Putamen (tissue), 1 donor: ENCODE measurements at regions not wholly inside any gene's neighbourhood (a gene's known extent, or its start where the extent isn't known, plus 50 kb on each side); places are given as distances from the start of the nearest gene placed in this dataset.

Experiments used
- DNase-seq: peaks from one replicate; pipeline ENCODE4 v3.0.0-alpha.2; 2016; ENCODE audit warnings: low spot score

DNA sequence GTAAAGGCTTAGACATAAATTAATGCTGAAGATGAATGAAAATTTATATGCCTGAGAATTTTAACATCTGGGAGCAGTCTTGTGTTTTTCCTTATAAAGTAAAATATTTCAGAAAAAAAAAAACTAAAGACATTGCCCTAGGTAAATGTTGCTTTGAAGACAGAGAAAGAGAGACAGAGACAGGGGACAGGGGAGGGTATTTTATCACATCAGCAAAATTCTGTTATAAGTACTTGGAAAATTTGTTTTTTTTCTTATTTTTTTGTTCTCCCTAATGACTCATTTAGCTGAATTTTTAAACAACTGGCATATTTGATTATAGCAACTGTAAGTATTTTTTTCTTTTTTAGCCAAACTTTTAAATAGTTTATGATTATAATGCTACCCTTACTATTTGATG lies 1540.6 kb upstream of the GBE1 start:
- DNase-seq: no peak

- no peak for DNase-seq
Observed at GRCh38 chr3:83317605-83318004, 1556.2 kb upstream of the GBE1 start.

DNA sequence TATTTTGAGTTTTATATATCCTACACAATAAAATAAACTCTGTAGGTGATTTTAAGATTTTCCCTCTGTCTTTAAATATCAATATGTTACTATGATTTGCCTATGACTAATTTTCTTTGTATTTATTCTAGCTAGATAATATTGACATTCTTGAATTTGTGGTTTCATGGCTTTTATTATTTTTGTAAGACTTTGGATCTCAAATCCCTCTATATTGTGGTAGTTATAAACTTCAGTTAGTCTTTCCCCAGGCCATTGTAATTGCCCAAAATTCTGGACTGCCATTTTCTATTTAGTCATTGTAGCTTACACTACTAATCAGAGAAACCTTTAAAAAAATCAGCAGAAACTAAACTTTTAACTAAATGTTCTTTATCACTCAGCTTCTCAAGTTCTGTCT lies 1559.3 kb upstream of the GBE1 start:
- no peak for DNase-seq

DNA sequence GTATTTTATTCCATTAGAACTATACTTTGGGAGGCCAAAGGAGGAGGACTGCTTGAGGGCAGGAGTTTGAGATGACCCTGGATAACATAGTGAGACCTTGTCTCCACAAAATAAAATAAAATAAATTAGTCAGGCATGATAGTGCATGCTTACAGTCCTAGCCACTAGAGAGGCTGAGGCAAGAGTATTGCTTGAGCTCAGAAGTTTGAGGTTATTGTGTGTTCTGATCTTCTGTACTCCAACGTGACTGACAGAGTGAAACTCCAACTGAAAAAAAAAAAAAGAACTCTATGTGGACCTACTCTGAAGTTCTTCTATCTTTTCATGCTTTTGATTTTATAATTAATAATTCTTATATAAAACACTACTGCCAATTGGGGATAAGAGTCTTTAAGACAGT lies 1560.0 kb upstream of the GBE1 start:
- no peak for DNase-seq

GRCh38 chr3:83321891-83322290 lies 1560.4 kb upstream of the GBE1 start:
- DNase-seq: no peak

DNA sequence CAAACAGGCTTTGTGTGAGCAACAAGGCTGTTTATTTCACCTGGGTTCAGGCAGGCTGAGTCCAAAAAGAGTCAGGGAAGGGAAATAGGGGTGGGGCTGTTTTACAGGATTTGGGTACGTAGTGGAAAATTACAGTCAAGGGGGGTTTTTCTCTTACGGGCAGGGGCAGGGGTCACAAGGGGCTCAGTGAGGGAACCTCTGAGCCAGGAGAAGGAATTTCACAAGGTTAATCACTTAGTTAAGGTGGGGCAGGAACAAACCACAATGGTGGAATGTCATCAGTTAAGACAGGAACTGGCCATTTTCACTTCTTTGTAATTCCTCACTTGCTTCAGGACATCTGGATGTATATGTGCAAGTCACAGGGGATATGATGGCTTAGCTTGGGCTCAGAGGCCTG lies 1592.8 kb upstream of the GBE1 start:
- DNase-seq: no peak

GRCh38 chr3:83393276-83393675 lies 1565.5 kb upstream of the CADM2 start:
- no peak for DNase-seq

- DNase-seq: no peak
Observed at GRCh38 chr3:83403927-83404326, 1554.9 kb upstream of the CADM2 start.

GRCh38 chr3:83426300-83426699 lies 1532.5 kb upstream of the CADM2 start:
- DNase-seq: no peak

GRCh38 chr3:83434880-83435587 lies 1523.8 kb upstream of the CADM2 start:
- DNase-seq: no peak

DNA sequence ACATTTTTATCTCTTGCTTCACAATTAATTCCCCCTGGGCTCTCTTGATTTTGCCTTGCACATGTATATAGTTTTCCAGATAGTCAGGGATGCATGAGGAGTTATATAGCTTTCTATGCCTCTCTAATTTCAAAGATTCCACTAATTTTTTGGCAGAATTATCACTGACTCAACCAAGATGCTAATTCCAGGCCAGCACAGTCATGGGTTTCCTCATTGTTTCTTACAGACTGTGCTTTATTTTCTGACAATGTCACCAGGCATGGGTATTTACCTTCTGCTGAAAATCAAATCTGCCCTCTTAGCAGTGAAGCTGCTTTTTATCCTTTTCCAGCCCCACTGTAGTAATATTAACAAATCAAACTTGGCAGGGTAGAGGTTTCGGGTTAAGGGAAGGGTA lies 1520.6 kb upstream of the CADM2 start:
- no peak for DNase-seq

GRCh38 chr3:83453056-83453455 lies 1505.7 kb upstream of the CADM2 start:
- no peak for DNase-seq

DNA sequence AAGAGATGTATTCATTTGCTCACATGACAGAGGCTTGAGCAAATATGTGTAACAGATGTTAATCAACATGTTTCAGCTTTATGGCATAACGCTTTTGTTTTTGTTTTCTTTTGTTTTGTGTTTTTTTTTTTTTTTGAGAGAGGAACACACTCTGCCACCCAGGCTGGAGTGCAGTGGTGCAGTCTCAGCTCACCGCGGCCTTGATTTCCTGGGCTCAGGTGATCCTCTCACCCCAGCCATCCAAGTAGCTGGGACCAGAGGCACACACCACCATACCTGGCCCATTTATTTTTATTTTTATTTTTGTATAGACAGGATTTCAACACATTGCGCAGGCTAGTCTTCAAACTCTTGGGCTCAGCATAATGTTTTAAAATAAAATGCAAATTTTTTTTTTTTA lies 1504.4 kb upstream of the CADM2 start:
- no peak for DNase-seq

DNA sequence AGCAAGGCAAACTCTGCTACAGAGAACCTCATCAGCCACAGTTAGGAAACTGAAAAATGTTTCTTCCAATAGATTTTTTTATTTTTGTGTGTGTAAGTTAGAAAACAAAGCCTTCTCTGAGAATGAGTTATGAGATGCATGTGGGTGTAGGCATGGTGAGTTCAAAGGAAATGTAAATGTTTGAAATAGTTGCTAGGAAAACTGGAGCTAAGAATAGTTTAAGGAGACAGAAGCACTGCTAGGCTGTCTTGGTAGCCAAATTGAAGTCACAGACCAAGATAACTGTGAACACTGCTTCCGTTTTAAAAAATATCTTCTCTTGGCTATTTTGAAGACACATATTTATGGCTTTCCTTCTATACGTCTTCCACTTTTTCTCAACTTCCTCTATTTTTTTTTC lies 1501.2 kb upstream of the CADM2 start:
- no peak for DNase-seq

DNA sequence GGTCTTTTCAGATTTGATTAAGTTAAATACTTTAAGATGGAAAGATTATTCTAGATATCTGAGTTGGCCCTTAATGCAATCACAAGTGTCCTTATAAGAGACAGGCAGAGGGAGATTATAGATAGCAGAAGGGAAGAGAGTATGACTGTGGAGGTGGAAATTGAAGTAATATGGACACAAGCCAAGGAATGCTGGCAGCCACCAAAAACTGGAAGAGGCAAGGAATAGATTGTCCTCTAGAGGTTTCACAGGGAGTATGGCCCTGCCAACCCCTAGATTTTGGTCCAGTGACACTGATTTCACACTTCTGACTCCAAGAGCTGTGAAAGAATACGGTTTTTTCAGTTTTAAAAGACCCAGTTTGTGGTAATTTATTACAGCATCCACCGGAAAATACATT lies 1498.7 kb upstream of the CADM2 start:
- no peak for DNase-seq

- no peak for DNase-seq
Observed at GRCh38 chr3:83461411-83461810, 1497.4 kb upstream of the CADM2 start.

DNA sequence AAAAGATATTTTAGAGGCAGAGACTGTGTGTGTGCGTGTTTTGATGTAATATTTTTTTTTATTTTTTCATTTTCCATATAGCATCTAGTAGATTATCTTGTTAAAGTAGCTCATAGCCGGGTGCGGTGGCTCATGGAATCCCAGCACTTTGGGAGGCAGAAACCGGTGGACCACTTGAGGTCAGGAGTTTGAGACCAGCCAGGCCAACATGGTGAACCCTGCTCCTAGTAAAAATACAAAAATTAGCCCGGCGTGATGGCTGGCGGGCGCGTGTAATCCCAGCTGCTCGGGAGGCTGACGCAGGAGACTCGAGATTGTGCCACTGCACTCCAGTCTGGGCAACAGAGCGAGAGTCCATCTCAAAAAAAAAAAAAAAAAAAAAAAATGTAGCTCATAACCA lies 1481.2 kb upstream of the CADM2 start:
- no peak for DNase-seq

DNA sequence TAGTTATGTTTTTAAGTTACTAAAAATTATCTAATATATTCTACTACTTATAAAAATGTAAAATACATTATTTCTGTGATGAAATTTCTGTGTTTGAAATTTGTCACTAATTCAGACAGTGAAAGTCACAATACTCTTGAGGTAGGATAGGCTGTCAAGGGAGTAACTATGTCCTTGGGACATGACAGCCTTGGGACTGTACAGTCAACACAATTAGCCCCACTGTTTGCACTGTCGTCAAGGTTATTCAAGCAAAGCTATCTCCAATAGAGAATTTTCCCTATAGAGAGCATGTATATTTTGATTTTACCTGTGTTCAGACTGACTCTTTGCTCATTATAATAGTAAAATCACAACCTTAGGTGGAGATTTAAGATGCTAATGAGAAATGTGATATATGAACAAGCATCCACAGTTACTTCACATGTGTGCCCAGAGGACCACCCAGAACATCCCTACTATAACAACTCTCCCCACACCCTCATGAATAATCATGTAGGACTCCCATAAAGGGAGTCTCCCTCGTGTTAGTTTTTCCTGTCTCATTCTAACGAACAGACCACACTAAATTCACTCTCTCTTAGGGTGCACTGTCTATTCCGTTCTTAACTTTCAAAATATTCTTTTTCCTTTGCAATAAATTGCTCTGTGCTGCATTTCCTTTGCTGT lies 1476.3 kb upstream of the CADM2 start:
- DNase-seq: no peak

DNA sequence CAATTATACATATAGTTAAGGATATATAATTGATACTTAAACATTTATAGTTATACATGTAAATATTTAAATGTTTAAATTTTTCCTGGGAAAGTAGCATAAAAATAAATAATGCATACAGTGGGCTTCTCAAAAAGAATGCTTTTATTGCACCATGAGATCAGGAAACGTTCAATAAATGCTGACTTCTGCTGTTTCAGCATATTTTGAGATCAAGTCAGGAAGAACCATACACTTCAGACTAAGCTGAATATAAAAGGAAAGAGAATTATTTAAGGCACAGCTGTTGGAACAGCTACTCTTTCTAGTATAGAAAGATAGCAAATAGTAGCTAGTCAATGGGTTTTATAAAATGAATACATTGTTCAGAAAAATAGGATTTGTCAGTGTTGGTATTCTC lies 1462.3 kb upstream of the CADM2 start:
- DNase-seq: no peak

DNA sequence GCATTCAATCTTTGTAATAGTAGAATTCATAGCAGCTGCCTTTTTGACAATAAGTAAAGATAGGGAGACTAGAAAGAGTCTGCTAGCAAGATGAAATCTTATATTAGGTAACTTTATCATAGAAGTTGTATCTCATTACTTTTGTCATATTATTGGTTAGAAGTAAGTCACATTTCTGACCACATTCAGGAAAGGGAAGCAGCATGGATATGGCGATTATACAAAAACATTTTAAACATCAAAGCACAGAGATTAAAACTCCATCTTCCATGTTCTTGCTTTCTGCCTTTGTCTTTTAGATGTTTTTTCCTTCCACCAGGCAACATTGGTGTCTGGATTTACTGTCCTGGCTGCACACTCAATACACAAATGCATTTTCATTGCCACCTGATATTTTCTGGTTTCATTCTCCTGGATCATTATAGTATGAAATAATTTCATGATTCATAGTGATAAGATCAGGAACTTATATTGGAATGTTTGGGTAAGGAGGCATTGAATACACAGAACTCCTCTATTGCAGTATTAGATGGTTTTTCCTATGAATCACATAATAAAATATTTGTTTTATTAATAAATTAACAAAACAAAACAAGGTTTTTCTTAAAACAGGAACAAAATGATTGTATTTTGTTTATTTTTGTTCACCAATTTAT lies 1460.3 kb upstream of the CADM2 start:
- DNase-seq: no peak

- no peak for DNase-seq
Observed at GRCh38 chr3:83500422-83500821, 1458.4 kb upstream of the CADM2 start.

DNA sequence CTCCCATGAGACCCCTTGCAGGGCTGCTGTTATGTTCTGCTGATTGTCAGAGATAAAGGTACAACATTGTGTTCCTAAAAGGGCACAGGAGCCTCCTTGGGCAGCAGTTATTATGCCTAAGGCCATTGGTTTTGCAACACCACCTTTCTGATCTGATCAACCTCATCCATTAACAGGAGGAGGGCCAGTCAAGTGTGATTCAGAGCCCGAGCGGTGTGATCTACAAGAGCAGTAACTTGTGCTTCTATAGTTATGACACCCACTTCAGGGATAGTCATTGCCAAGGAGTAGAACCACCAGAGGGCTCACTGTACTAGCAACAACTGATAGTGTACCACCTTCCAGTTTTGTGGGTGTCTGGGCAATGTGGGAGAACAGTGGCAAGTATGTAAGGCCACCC lies 1457.9 kb upstream of the CADM2 start:
- DNase-seq: no peak

DNA sequence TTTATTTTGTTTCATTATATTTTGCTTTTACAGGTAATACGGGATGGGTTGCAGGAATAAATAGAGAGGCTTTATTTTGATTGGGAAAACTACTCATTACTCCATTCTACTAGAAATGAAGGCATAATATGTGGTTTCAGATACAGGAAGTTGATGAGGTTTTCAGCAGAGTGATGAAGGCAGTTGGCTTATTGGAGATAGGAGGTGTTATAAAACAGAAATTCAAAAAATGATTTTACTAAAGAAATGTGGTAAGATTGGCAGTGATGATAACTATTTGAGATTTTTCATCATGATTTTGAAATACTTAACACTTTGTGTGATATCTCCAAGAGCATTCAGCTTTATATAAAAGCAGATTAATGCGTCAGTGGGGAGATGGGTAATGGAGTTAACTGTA lies 1445.7 kb upstream of the CADM2 start:
- no peak for DNase-seq

DNA sequence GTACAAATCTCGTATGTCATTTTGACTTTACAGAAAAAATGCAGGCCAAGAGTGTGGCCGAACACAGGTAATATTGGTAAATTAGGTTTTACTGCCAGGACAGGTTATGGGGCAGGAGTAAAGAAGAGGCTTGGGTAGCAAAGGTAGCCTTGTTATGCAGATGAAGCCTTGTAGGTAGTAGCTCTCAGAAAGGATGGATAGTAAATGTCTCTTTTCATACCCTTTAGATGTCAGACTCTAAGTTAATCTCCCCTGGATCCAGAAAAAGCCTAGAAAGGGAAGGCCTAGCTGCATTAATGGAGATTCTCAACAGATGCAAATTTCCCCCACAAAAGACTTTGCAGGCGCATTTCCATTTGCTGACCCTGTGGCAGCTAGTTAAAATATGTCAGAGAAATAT lies 1445.1 kb upstream of the CADM2 start:
- no peak for DNase-seq
